Lower leg skin (tissue), 3 donors: ENCODE measurements at regions not wholly inside any gene's neighbourhood (a gene's known extent, or its start where the extent isn't known, plus 50 kb on each side); places are given as distances from the start of the nearest gene placed in this dataset.

Source experiments
- POLR2A ChIP-seq, 2 donors: fragments of 450-650 bp; IDR thresholded peaks; one replicate each; pipeline ENCODE4 v1.6.1; 2016 to 2017; ENCODE audit warnings: antibody characterized with exemption in 2 of 2, mild to moderate bottlenecking in 1 of 2, moderate library complexity in 1 of 2
- TF ChIP-seq, protein P1 (sequence below), 3 donors: fragments of 450-650 bp; IDR thresholded peaks; one replicate each; pipeline ENCODE4 v1.5.1; 2016; ENCODE audit warnings: antibody characterized with exemption in 3 of 3, mild to moderate bottlenecking in 3 of 3, moderate library complexity in 2 of 3

DNA sequence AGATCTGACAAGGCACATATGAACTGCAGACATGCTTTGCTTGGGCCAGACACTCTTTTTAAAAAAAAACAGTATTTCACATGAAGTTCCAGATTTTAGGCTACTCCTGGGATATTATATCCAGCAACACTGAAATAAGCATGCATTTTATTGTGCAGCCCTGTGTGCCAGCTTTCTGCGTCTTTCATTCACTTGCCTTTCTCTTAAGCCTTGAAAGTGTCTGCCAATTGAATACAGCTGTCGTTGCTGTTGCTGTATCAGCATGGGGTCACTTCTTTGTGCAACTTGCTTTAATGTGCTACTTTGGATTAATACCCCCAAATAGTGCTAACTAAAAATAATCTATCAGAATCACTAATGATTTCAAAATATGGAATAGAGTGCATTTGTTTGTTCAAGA is 657.8 kb downstream of the SLITRK6 start:
- TF ChIP-seq, protein P1, sequence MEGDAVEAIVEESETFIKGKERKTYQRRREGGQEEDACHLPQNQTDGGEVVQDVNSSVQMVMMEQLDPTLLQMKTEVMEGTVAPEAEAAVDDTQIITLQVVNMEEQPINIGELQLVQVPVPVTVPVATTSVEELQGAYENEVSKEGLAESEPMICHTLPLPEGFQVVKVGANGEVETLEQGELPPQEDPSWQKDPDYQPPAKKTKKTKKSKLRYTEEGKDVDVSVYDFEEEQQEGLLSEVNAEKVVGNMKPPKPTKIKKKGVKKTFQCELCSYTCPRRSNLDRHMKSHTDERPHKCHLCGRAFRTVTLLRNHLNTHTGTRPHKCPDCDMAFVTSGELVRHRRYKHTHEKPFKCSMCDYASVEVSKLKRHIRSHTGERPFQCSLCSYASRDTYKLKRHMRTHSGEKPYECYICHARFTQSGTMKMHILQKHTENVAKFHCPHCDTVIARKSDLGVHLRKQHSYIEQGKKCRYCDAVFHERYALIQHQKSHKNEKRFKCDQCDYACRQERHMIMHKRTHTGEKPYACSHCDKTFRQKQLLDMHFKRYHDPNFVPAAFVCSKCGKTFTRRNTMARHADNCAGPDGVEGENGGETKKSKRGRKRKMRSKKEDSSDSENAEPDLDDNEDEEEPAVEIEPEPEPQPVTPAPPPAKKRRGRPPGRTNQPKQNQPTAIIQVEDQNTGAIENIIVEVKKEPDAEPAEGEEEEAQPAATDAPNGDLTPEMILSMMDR (IDR thresholded peaks at IDR 0.05) = no peak
- no peak for TF ChIP-seq POLR2A (IDR thresholded peaks at IDR 0.05)
